ENCODE measurements at regions not wholly inside any gene's neighbourhood (a gene's known extent, or its start where the extent isn't known, plus 50 kb on each side); places are given as distances from the start of the nearest gene placed in this dataset.

DNA sequence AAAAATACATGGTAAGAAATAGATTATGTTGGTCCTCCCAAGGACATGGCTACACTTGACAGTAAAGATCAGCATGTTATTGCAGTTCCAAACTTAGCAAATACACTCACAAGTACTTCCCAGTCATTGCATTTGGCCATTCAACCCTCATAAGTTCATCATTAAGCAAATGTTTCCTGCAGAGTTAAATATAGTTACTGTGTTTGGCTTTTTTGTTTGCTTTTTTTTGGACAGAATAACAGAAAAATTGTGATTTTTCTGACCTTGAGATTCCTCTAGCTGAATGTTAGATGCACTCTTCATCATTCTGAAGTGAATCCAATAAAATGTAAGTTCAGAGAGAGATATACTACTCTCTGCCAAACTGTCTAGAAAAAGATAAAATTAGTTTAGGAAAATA is 295.3 kb downstream of the GPD2 start:
- TF ChIP-seq POLR2A (IDR thresholded peaks at IDR 0.05), result no peak
- TF ChIP-seq CTCF (IDR thresholded peaks at IDR 0.05), result no peak

DNA sequence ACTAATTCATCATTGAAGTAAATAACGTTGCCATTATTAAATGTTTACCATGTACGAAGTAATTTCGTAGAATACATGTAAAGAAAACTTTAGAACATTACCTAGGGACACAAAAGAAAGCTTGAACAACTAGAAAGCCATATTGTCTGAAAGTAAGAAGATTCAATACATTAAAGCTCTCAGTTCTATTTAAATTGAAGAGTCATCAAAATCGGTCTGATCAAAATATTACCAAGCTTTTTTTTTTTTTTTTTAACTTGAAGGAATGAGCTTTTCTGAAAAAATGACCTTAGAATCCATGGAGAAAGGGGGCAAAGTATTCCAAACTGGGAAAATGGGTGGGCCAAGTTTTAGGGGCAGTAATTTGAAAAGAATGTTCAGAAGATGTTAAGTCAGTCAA is 300.8 kb downstream of the GPD2 start:
- WGBS, 2 donors, result 69 to 88% methylated on average over 4 of the region's 4 CpGs
- no peak for DNase-seq
- H3K4me1 ChIP-seq, result no peaks in the 10 kb centered on the region
- H3K27ac ChIP-seq, result no peak overlapping the region
- H3K27me3 ChIP-seq, result no peaks in the 10 kb centered on the region
- intact Hi-C loops (cut with DNase I; ENCODE audit: low total_unique reads), result no loop called here
- TF ChIP-seq CTCF (IDR thresholded peaks at IDR 0.05) (no peak), POLR2A (IDR thresholded peaks at IDR 0.05) (no peak)
- H3K4me3 ChIP-seq, result no peak overlapping the region
- H3K36me3 ChIP-seq (ENCODE audit: low read depth, missing control alignments), result no peaks in the 10 kb centered on the region
- no peaks in the 10 kb centered on the region for H3K9me3 ChIP-seq

More for the DNA sequence above, 295.3 kb downstream of the GPD2 start:
- no peaks in the 10 kb centered on the region for H3K4me1 ChIP-seq
- H3K27ac ChIP-seq, result no peak overlapping the region
- H3K9me3 ChIP-seq, result no peaks in the 10 kb centered on the region
- H3K36me3 ChIP-seq (ENCODE audit: low read depth, missing control alignments), result no peaks in the 10 kb centered on the region
- no peaks in the 10 kb centered on the region for H3K27me3 ChIP-seq
- no peak for DNase-seq
- H3K4me3 ChIP-seq, result no peak overlapping the region
- intact Hi-C loops (cut with DNase I; ENCODE audit: low total_unique reads), result no loop called here

- 87 to 94% methylated on average over 3 of the region's 3 CpGs for WGBS, 2 donors
- Histone ChIP-seq H3K27ac (no peak overlapping the region), H3K9me3 (no peaks in the 10 kb centered on the region), H3K27me3 (no peaks in the 10 kb centered on the region), H3K36me3 (ENCODE audit: low read depth, missing control alignments) (no peaks in the 10 kb centered on the region), H3K4me3 (no peak overlapping the region), H3K4me1 (no peaks in the 10 kb centered on the region)
- TF ChIP-seq POLR2A (IDR thresholded peaks at IDR 0.05), result no peak
- intact Hi-C loops (cut with DNase I; ENCODE audit: low total_unique reads), result no loop called here
- DNase-seq, result no peak
These were observed 303.1 kb downstream of the GPD2 start for GRCh38 chr2:156739301-156739700.

- no peaks in the 10 kb centered on the region for H3K27me3 ChIP-seq
- 87 to 89% methylated on average over 2 of the region's 2 CpGs for WGBS, 2 donors
- H3K36me3 ChIP-seq (ENCODE audit: low read depth, missing control alignments), result no peaks in the 10 kb centered on the region
- TF ChIP-seq POLR2A (IDR thresholded peaks at IDR 0.05), result no peak
- no peak for TF ChIP-seq CTCF (IDR thresholded peaks at IDR 0.05)
- intact Hi-C loops (cut with DNase I; ENCODE audit: low total_unique reads), result no loop called here
- no peaks in the 10 kb centered on the region for H3K9me3 ChIP-seq
- DNase-seq, result no peak
- H3K4me1 ChIP-seq, result no peaks in the 10 kb centered on the region
- no peak overlapping the region for H3K4me3 ChIP-seq
- no peak overlapping the region for H3K27ac ChIP-seq
These were observed 309.4 kb downstream of the GPD2 start for GRCh38 chr2:156745619-156746018.

DNA sequence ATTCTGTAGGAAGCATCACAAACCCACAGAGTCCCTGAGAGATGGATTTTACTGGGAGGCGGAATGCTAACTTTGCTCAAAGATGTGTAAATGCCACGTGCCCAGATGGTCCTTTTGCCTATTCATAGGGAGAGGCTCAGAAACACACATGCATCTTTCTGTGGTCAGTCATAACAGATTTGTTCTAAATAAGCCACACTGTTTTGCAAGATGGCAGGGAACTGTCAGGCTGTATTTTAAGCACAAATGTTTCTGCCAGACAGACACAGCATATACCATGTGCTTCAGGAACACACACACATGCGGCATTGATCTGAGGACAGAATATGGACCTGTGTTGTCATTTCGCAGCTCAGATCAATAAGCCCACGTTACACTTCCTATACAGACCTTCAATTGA is 312.0 kb downstream of the GPD2 start:
- Histone ChIP-seq H3K36me3 (ENCODE audit: low read depth, missing control alignments) (no peaks in the 10 kb centered on the region), H3K27ac (no peak overlapping the region), H3K4me3 (no peak overlapping the region), H3K4me1 (no peaks in the 10 kb centered on the region), H3K27me3 (no peaks in the 10 kb centered on the region), H3K9me3 (no peaks in the 10 kb centered on the region)
- TF ChIP-seq POLR2A (IDR thresholded peaks at IDR 0.05), result no peak
- no peak for TF ChIP-seq CTCF (IDR thresholded peaks at IDR 0.05)
- DNase-seq, result no peak
- intact Hi-C loops (cut with DNase I; ENCODE audit: low total_unique reads), result no loop called here
- 82 to 84% methylated on average over 5 of the region's 5 CpGs for WGBS, 2 donors

All from testis (tissue), 2 donors.